ENCODE measurements at regions not wholly inside any gene's neighbourhood (a gene's known extent, or its start where the extent isn't known, plus 50 kb on each side); places are given as distances from the start of the nearest gene placed in this dataset.
"Not testable (repeated sequence)": the region's sequence is repeated elsewhere in the genome, so short reads cannot be mapped to it uniquely, and the experiment has no call there.

DNA sequence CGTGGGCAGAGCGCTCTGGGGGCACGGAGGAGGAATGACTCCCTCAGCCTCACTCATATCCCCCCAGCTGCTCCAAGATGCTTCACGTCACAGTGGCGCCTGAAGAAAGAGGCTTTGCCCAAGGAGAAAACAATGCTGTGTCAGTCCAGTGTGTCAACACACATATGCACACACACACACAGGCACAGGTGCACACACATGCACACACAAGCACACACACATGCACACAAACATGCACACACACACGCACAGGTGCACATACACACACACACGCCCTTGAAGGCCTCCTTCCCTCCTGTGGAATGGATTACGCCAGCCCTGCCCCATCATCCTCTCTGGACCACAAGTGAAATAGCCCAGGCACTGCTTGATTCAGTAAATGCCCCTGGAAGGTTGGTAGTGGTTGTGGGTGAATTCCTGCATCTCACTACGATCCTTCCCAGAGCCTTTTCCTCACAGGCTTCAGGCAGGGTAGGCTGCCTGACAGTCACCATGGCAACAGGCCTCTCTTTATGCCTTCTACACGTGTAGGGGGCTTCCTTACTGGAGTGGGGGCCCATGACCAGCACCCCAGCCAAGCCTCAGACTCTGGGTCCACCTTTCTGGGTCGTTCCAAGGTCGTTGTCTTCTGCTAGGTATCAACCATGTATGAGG, 371.5 kb upstream of the PODXL start:
- DNase-seq (ENCODE audit: low read depth) = no peak
- no peak overlapping the region for H3K4me3 ChIP-seq (ENCODE audit: control insufficient read depth, low read depth, low read length)
- TF ChIP-seq, protein P1, sequence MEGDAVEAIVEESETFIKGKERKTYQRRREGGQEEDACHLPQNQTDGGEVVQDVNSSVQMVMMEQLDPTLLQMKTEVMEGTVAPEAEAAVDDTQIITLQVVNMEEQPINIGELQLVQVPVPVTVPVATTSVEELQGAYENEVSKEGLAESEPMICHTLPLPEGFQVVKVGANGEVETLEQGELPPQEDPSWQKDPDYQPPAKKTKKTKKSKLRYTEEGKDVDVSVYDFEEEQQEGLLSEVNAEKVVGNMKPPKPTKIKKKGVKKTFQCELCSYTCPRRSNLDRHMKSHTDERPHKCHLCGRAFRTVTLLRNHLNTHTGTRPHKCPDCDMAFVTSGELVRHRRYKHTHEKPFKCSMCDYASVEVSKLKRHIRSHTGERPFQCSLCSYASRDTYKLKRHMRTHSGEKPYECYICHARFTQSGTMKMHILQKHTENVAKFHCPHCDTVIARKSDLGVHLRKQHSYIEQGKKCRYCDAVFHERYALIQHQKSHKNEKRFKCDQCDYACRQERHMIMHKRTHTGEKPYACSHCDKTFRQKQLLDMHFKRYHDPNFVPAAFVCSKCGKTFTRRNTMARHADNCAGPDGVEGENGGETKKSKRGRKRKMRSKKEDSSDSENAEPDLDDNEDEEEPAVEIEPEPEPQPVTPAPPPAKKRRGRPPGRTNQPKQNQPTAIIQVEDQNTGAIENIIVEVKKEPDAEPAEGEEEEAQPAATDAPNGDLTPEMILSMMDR (IDR thresholded peaks at IDR 0.05; ENCODE audit: control insufficient read depth, insufficient read depth, low read depth, low read length, missing control alignments) = no peak

DNA sequence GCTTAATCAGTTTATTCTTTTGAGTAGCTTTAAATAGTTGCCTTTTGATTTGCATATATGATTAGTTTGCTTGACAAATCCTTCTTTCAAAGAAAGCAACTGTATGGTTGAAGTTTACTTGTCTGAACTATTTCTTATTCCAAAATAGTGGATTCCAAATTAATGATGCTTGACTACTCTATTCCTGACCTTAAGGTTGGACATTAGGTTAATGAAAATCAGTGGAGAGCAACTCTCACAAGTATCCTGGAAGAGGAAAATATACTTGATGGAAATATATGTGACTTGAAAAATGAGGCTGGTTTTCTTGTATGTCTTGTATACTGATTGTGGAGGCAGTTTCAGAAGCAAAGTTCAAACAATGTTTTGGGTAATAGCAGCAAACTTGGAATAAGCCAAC, 369.2 kb upstream of the PODXL start:
- TF ChIP-seq, protein P1 (IDR thresholded peaks at IDR 0.05; ENCODE audit: control insufficient read depth, insufficient read depth, low read depth, low read length, missing control alignments) = no peak
- H3K4me3 ChIP-seq (ENCODE audit: control insufficient read depth, low read depth, low read length) = no peak overlapping the region
- DNase-seq (ENCODE audit: low read depth) = no peak

DNA sequence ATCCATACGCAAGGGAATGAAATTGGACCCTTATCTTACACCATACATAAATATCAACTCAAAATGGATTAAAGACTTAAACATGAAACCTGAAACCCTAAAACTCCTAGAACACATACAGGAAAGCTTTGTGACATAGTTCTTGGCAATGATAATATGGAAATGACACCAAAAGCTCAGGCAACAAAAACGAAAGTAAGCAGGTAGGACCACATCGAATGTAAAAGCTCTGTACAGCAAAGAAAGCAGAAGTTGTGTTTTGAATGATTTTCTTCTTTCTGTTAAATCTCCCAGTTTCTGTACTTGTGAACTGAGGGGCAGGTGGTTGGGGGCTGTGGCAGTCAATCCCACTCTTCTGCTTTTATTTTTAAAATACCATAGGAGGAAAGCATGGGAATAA, 368.4 kb upstream of the PODXL start:
- TF ChIP-seq, protein P1 (IDR thresholded peaks at IDR 0.05; ENCODE audit: control insufficient read depth, insufficient read depth, low read depth, low read length, missing control alignments) = no peak
- H3K4me3 ChIP-seq (ENCODE audit: control insufficient read depth, low read depth, low read length) = no peak overlapping the region
- no peak for DNase-seq (ENCODE audit: low read depth)

DNA sequence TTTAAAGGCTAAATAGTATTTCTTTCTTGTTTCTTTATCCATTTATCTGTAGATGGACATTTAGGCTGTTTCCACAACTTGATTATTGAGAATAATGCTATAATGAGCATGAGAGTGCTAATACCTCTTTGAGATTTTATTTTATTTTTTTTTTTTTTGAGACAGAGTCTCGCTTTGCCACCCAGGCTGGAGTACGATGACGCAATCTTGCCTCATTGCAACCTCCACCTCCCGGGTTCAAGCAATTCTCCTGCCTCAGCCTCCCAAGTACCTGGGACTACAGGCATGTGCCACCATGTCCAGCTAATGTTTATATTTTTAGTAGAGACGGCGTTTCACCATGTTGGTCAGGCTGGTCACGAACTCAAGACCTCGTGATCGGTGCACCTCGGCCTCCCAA, 366.5 kb upstream of the PODXL start:
- not testable (repeated sequence) for DNase-seq (ENCODE audit: low read depth)

DNA sequence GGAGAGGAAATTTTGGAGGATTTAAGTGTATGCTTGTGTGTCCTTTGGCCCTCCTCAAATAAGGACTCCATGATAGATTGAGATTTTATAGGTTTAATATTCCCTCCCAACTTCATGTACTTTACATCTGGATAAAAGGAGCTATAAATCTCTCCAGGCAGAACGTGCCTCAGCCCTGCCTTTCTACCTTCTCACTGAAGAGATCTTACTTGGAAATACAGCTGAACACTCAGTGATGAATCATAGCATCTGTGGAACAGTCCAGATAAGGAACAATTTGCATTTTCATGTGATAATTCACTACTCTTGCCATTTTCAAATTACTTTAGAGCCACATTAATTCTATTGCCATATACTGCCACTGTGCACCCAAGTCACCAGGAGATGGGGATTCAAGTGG, 364.6 kb upstream of the PODXL start:
- no peak overlapping the region for H3K4me3 ChIP-seq (ENCODE audit: control insufficient read depth, low read depth, low read length)
- TF ChIP-seq, protein P1 (IDR thresholded peaks at IDR 0.05; ENCODE audit: control insufficient read depth, insufficient read depth, low read depth, low read length, missing control alignments) = no peak
- DNase-seq (ENCODE audit: low read depth) = no peak

More for the DNA sequence above, 366.5 kb upstream of the PODXL start:
- H3K4me3 ChIP-seq (ENCODE audit: control insufficient read depth, low read depth, low read length) = not testable (repeated sequence)

DNA sequence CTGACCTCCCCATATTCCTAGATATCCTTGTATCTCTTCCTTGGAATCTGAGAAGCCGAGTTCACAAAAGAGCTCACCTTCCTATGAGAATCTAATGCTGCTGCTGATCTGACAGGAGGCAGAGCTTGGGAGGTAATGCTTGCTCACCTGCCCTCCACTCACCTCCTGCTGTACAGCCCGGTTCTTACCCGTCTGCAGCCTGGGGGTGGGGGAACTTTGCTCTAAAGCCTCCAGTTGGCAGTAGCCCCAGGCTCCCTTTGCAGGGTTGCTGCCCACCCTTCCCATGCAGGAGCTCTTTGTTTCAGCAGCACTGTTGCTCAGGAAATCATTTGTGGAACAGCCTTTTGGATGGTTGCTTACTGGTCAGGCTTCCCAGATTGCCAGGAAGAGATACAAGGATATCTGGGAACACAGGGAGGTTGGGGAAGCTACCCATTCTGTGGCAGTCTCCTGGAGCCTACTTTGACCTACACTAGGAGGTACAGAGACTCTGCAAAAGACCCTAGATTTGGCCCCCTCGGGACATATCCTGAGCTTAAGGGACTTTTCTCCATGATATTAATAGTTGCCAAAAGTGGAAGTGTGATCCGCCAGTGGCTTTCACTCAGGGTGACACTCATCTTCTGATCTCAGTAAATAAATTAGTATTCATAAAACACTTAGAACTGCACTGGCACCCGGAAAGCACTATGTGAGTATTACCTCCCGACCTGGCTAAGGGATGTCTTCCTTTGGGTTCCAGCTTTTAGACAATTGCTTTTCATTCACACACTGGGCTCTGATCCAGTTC, 363.7 kb upstream of the PODXL start:
- TF ChIP-seq, protein P1 (IDR thresholded peaks at IDR 0.05; ENCODE audit: control insufficient read depth, insufficient read depth, low read depth, low read length, missing control alignments) = no peak
- no peak overlapping the region for H3K4me3 ChIP-seq (ENCODE audit: control insufficient read depth, low read depth, low read length)

DNA sequence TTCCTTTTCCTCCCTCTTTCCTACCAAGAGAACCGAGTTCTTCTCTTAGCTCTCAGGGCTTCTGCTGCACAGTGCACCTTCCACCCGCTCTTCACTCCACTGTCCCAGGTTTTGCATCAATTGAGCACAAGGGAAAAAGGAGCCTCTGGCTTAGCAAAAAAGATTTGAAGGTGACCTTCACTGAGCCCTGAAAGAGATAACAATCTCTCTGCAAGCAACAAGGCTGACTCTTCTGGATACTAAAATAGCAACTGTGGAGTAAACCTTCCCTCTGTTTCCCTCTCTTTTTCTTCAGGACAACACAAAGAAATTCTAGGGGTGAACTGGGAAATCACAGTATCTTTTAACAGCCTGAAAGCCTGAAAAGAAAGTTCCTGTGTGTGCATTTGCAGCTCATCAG, 354.7 kb upstream of the PODXL start:
- DNase-seq (ENCODE audit: low read depth) = no peak
- TF ChIP-seq, protein P1 (IDR thresholded peaks at IDR 0.05; ENCODE audit: control insufficient read depth, insufficient read depth, low read depth, low read length, missing control alignments) = no peak
- no peak overlapping the region for H3K4me3 ChIP-seq (ENCODE audit: control insufficient read depth, low read depth, low read length)

More for the DNA sequence above, 363.7 kb upstream of the PODXL start:
- DNase-seq (ENCODE audit: low read depth) = no peak

Measured in AG09309 (cell line).